Erythroblast (primary cell): ENCODE measurements at regions not wholly inside any gene's neighbourhood (a gene's known extent, or its start where the extent isn't known, plus 50 kb on each side); places are given as distances from the start of the nearest gene placed in this dataset.

Source experiments
- GATA1 ChIP-seq: IDR thresholded peaks from 2 replicates; pipeline ENCODE4 v1.6.1; 2011; ENCODE audit warnings: low read depth, mild to moderate bottlenecking, control low read depth, low read length, moderate library complexity
- POLR2A ChIP-seq: IDR thresholded peaks from 2 replicates; pipeline ENCODE4 v1.6.1; 2011; ENCODE audit warnings: mild to moderate bottlenecking, low read length

DNA sequence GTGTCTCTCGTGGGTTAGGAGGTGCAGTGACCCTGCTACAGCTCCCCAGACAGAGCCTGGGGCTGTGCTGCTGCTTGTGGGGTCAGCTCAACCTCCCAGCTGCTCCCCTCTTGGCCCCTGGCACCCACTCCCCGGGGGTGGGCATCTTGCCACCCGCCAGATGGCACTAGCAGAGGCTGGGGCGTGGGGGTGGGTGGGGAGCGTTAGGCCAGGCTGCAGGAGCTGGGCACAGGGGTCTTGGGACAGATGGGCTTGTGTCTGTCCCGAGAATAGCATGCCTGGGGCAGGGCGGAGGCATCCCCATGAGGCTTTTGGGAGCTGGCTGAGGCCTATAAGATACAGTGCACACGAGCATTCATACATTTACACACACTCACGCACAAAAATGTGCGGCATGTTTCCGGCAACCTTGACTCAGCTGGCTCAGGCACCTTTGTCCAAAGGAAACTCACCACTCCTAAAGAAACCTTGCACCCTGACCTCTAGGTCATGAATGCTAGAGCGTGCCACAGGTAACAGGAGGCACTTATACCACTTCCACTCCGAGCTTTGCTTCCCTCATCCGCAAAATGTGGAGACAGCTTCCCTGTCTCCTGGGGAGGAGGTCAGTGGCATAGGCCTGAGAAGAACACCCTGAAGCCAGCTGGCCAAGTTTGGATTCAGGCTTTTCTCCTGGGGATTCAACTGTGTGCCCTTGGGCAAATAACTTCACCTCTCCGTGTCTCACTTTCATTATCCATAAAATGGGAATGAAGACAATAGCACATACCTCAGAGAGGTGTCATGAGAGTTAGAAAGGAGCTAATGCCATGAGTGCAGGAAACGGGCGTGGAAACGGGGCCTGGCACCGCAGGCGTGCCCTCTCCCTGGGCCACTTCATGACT, 78.9 kb upstream of the LHX1 start:
- TF ChIP-seq POLR2A (no peak), GATA1 (no peak)
